Stomach (tissue), 8 donors: ENCODE measurements at regions not wholly inside any gene's neighbourhood (a gene's known extent, or its start where the extent isn't known, plus 50 kb on each side); places are given as distances from the start of the nearest gene placed in this dataset.

ENCODE experiments used
- DNase-seq, 2 donors: peaks; one replicate each; pipeline versions ENCODE4 v3.0.0 to v3.0.0-alpha.2; 2013 to 2019
- H3K27ac ChIP-seq, 5 donors: fragments of 200-600 bp in 4 of 5; sonication (generic) in 4 of 5; one replicate each; pipeline ENCODE4 v1.5.1; 2013 to 2019; ENCODE audit warnings: mild to moderate bottlenecking in 1 of 5, moderate library complexity in 1 of 5
- H3K27me3 ChIP-seq, 3 donors: fragments of 200-600 bp; sonication (generic); one replicate each; pipeline ENCODE4 v1.5.1; 2017 to 2019; ENCODE audit warnings: mixed run types in 1 of 3
- H3K36me3 ChIP-seq, 4 donors: fragments of 200-600 bp; sonication (generic); 1 replicate in 3 of 4; 2 replicates in 1 of 4; pipeline ENCODE4 v1.5.1; 2016 to 2019
- H3K4me1 ChIP-seq, 4 donors: fragments of 200-600 bp; sonication (generic); one replicate each; pipeline ENCODE4 v1.5.1; 2016 to 2019
- H3K4me3 ChIP-seq, 4 donors: fragments of 200-600 bp; sonication (generic) in 3 of 4; one replicate each; pipeline ENCODE4 v1.5.1; 2016 to 2019; ENCODE audit warnings: mild to moderate bottlenecking in 1 of 4
- H3K9me3 ChIP-seq, 4 donors: fragments of 200-600 bp; sonication (generic); one replicate each; pipeline ENCODE4 v1.5.1; 2016 to 2019
- CTCF ChIP-seq, 7 experiments: fragments of 450-650 bp in 4 of 7; fragments of 200-600 bp in 3 of 7; sonication (generic) in 3 of 7; IDR thresholded peaks; one replicate each; pipeline ENCODE4 v1.5.1; 2016 to 2019; ENCODE audit warnings: antibody characterized with exemption in 7 of 7, control low read depth in 2 of 7, mild to moderate bottlenecking in 1 of 7
- EP300 ChIP-seq: sonication (generic); formaldehyde crosslinking; IDR thresholded peaks from one replicate; pipeline ENCODE4 v1.6.1; 2017; ENCODE audit warnings: antibody characterized with exemption
- POLR2A ChIP-seq, 4 donors: fragments of 450-650 bp; IDR thresholded peaks; one replicate each; pipeline ENCODE4 v1.6.1; 2016; ENCODE audit warnings: antibody characterized with exemption in 4 of 4, control low read depth in 2 of 4, mild to moderate bottlenecking in 1 of 4, moderate library complexity in 1 of 4
- POLR2AphosphoS5 ChIP-seq, 3 donors: sonication (generic); formaldehyde crosslinking; IDR thresholded peaks; one replicate each; pipeline ENCODE4 v1.6.1; 2016; ENCODE audit warnings: antibody characterized with exemption in 3 of 3
- WGBS, 5 donors: extraction: QIAGEN DNeasy Blood & Tissue Kit in 3 of 5; methylation state at CpG; one replicate each; pipeline versions ENCODE4 v1.1.5 to v1.1.7; 2013 to 2018; 5-methylcytosine and 5-hydroxymethylcytosine counted together
- intact Hi-C: fragments of 100-400 bp; cut with DNase I; formaldehyde crosslinking; loops from one replicate; pipeline ENCODE4 v1.15.1; 2023; ENCODE audit warnings: low total_unique reads
- donor health status: healthy with polysubstance abuse.
- donor health status: Bipolar disorder and iron deficiency.
- donor health status: healthy.

GRCh38 chr6:120875900-120876299, 458.4 kb downstream of the TBC1D32 start:
- no peaks in the 10 kb centered on the region for H3K36me3 ChIP-seq
- H3K4me3 ChIP-seq = no peak overlapping the region
- H3K27ac ChIP-seq = no peak overlapping the region
- H3K4me1 ChIP-seq = no peaks in the 10 kb centered on the region
- H3K27me3 ChIP-seq = no peaks in the 10 kb centered on the region
- TF ChIP-seq EP300 = no peak
- no peak for TF ChIP-seq POLR2AphosphoS5 (IDR thresholded peaks at IDR 0.05)
- no peak for TF ChIP-seq CTCF (IDR thresholded peaks at IDR 0.05)
- TF ChIP-seq POLR2A (IDR thresholded peaks at IDR 0.05) = no peak
- intact Hi-C loops = no loop called here
- H3K9me3 ChIP-seq = peaks cover 0 to 6% (median 0%) of the 10 kb centered on the region in 4 donors
- no peak for DNase-seq
- WGBS, 5 donors = 32 to 48% (median 43%) methylated on average over 1 of the region's 1 CpG

- H3K4me1 ChIP-seq = no peaks in the 10 kb centered on the region
- peaks cover 0 to 6% (median 0%) of the 10 kb centered on the region in 4 donors for H3K9me3 ChIP-seq
- H3K36me3 ChIP-seq = no peaks in the 10 kb centered on the region
- H3K4me3 ChIP-seq = no peak overlapping the region
- TF ChIP-seq EP300 (no peak), POLR2A (IDR thresholded peaks at IDR 0.05) (no peak), POLR2AphosphoS5 (IDR thresholded peaks at IDR 0.05) (no peak), CTCF (IDR thresholded peaks at IDR 0.05) (no peak)
- 90 to 96% (median 91%) methylated on average over 6 of the region's 6 CpGs for WGBS, 5 donors
- H3K27ac ChIP-seq = no peak overlapping the region
- intact Hi-C loops = no loop called here
- no peaks in the 10 kb centered on the region for H3K27me3 ChIP-seq
- no peak for DNase-seq
Measured at GRCh38 chr6:120874422-120874821, 459.9 kb downstream of the TBC1D32 start.

GRCh38 chr6:120873125-120873865, 461.0 kb downstream of the TBC1D32 start:
- intact Hi-C loops = no loop called here
- H3K27me3 ChIP-seq = no peaks in the 10 kb centered on the region
- no peak overlapping the region for H3K4me3 ChIP-seq
- peaks cover 0 to 6% (median 0%) of the 10 kb centered on the region in 4 donors for H3K9me3 ChIP-seq
- H3K4me1 ChIP-seq = no peaks in the 10 kb centered on the region
- H3K27ac ChIP-seq = no peak overlapping the region
- TF ChIP-seq POLR2A (IDR thresholded peaks at IDR 0.05) (no peak), CTCF (IDR thresholded peaks at IDR 0.05) (no peak), POLR2AphosphoS5 (IDR thresholded peaks at IDR 0.05) (no peak), EP300 (no peak)
- no peak for DNase-seq
- WGBS, 5 donors = 86 to 98% (median 95%) methylated on average over 5 to 7 of the region's 7 CpGs
- no peaks in the 10 kb centered on the region for H3K36me3 ChIP-seq

GRCh38 chr6:120872262-120872578, 462.1 kb downstream of the TBC1D32 start:
- H3K4me1 ChIP-seq = no peaks in the 10 kb centered on the region
- H3K27me3 ChIP-seq = no peaks in the 10 kb centered on the region
- H3K36me3 ChIP-seq = no peaks in the 10 kb centered on the region
- DNase-seq = no peak
- TF ChIP-seq EP300 = no peak
- TF ChIP-seq POLR2AphosphoS5 (IDR thresholded peaks at IDR 0.05) = no peak
- no peak overlapping the region for H3K4me3 ChIP-seq
- WGBS, 5 donors = 84 to 95% (median 88%) methylated on average over 7 to 10 of the region's 10 CpGs
- intact Hi-C loops = no loop called here
- peaks cover 0 to 6% (median 0%) of the 10 kb centered on the region in 4 donors for H3K9me3 ChIP-seq
- no peak overlapping the region for H3K27ac ChIP-seq
